ENCODE measurements at regions not wholly inside any gene's neighbourhood (a gene's known extent, or its start where the extent isn't known, plus 50 kb on each side); places are given as distances from the start of the nearest gene placed in this dataset.

- TF ChIP-seq, protein P1, sequence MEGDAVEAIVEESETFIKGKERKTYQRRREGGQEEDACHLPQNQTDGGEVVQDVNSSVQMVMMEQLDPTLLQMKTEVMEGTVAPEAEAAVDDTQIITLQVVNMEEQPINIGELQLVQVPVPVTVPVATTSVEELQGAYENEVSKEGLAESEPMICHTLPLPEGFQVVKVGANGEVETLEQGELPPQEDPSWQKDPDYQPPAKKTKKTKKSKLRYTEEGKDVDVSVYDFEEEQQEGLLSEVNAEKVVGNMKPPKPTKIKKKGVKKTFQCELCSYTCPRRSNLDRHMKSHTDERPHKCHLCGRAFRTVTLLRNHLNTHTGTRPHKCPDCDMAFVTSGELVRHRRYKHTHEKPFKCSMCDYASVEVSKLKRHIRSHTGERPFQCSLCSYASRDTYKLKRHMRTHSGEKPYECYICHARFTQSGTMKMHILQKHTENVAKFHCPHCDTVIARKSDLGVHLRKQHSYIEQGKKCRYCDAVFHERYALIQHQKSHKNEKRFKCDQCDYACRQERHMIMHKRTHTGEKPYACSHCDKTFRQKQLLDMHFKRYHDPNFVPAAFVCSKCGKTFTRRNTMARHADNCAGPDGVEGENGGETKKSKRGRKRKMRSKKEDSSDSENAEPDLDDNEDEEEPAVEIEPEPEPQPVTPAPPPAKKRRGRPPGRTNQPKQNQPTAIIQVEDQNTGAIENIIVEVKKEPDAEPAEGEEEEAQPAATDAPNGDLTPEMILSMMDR (IDR thresholded peaks at IDR 0.05; ENCODE audit: low read depth, low read length) = no peak
- H3K4me3 ChIP-seq (ENCODE audit: low read depth, low read length) = no peak overlapping the region
- no peak for DNase-seq (ENCODE audit: low read depth, low spot score)
- in situ Hi-C loops (cut with HindIII; ENCODE audit: low sequenced_read_pairs) = no loop called here
These were observed 270.1 kb upstream of the FTMT start for GRCh38 chr5:121581588-121581987.

- no peak for DNase-seq (ENCODE audit: low read depth, low spot score)
- in situ Hi-C loops (cut with HindIII; ENCODE audit: low sequenced_read_pairs) = no loop called here
- TF ChIP-seq, protein P1 (IDR thresholded peaks at IDR 0.05; ENCODE audit: low read depth, low read length) = no peak
- no peak overlapping the region for H3K4me3 ChIP-seq (ENCODE audit: low read depth, low read length)
These were observed 254.8 kb upstream of the FTMT start for GRCh38 chr5:121596882-121597281.

GRCh38 chr5:121608826-121609225 lies 242.9 kb upstream of the FTMT start:
- no peak for DNase-seq (ENCODE audit: low read depth, low spot score)
- no peak overlapping the region for H3K4me3 ChIP-seq (ENCODE audit: low read depth, low read length)
- in situ Hi-C loops (cut with HindIII; ENCODE audit: low sequenced_read_pairs) = no loop called here
- TF ChIP-seq, protein P1 (IDR thresholded peaks at IDR 0.05; ENCODE audit: low read depth, low read length) = no peak

DNA sequence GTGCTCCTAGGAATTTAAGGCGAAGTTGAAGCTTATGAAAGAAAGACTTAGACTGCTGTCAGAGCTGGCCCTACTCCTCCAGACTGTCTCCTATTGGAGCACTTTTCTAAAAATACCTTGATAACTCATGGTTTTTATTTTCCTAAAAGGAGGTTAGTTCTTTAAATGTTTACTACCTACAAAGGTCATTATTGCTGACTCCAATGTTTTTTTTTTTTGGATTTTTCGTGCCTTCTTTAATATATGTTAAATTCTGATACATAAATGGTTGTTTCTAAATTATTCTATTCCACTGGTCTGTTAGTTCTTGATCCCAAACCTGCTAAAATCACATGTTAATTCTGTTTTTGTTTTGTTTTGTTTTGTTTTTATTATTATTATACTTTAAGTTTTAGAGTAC lies 227.6 kb upstream of the FTMT start:
- no peak overlapping the region for H3K4me3 ChIP-seq (ENCODE audit: low read depth, low read length)
- DNase-seq (ENCODE audit: low read depth, low spot score) = no peak
- TF ChIP-seq, protein P1 (IDR thresholded peaks at IDR 0.05; ENCODE audit: low read depth, low read length) = no peak
- in situ Hi-C loops (cut with HindIII; ENCODE audit: low sequenced_read_pairs) = no loop called here

- DNase-seq (ENCODE audit: low read depth, low spot score) = no peak
- no peak overlapping the region for H3K4me3 ChIP-seq (ENCODE audit: low read depth, low read length)
- TF ChIP-seq, protein P1 (IDR thresholded peaks at IDR 0.05; ENCODE audit: low read depth, low read length) = no peak
- in situ Hi-C loops (cut with HindIII; ENCODE audit: low sequenced_read_pairs) = no loop called here
These were observed 222.9 kb upstream of the FTMT start for GRCh38 chr5:121628783-121629182.

DNA sequence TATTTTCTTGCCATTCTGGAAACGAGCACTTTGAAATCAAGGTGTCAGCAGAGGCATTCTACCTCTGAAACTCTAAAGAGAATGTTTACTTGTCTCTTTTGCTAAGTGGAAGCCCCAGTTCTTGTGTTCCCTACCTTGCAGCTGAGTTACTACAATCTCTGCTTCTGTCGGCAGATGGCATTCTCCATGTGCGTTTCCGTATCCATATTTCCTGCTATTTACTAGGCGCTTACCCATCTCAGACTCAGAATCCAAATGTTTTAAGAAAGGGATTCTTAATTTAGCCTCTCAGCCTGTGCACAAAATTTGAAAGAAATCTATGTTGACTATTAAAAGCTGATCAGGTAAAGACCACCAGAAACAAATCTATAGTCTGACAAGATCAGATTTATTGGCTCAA lies 221.3 kb upstream of the FTMT start:
- in situ Hi-C loops (cut with HindIII; ENCODE audit: low sequenced_read_pairs) = no loop called here
- DNase-seq (ENCODE audit: low read depth, low spot score) = peak; percentile 1
- TF ChIP-seq, protein P1 (IDR thresholded peaks at IDR 0.05; ENCODE audit: low read depth, low read length) = peak; percentile 26
- H3K4me3 ChIP-seq (ENCODE audit: low read depth, low read length) = no peak overlapping the region

DNA sequence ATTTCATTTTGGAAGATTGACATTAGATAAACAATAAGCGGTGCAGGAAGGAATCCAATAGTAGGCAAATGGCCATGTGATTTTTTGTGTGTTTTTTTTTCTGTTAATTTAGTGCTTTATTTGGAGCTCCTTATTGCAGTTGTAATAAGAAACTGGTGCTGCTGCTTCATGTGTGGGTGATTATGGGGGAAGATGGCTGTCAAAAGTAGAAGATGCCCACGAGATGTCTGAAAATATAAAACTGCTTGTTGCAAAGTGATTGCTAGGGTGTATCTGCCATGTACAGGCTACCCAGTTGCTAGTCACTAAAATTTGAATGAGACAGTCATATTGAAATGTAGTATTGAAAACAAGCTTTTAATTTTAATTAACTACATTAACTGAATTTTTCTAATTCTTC lies 216.7 kb upstream of the FTMT start:
- TF ChIP-seq, protein P1 (IDR thresholded peaks at IDR 0.05; ENCODE audit: low read depth, low read length) = no peak
- no peak overlapping the region for H3K4me3 ChIP-seq (ENCODE audit: low read depth, low read length)
- DNase-seq (ENCODE audit: low read depth, low spot score) = no peak
- in situ Hi-C loops (cut with HindIII; ENCODE audit: low sequenced_read_pairs) = no loop called here

Data from astrocyte of the spinal cord (primary cell).